ENCODE measurements at regions not wholly inside any gene's neighbourhood (a gene's known extent, or its start where the extent isn't known, plus 50 kb on each side); places are given as distances from the start of the nearest gene placed in this dataset.

DNA sequence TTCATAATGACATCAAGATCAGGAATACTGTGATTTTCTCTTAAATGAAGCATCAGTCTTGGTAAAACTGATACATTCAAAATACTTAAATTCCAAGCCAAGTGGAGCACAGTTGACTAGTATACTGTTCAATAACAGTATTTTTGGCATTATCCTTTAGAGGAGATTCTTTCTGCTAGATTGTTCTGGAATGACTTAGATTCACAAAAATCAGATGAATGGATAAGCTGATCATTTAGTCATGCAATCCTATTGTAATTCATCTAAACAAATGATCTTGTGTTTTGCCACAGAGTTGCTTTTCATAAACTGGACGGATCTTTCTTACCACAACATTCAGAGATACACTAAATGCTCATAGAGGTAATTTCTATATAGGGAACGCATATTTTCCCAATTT is 232.0 kb downstream of the CXXC4 start:
- Histone ChIP-seq H3K27me3 (ENCODE audit: insufficient read depth, low read length) (no peaks in the 10 kb centered on the region), H3K36me3 (ENCODE audit: control insufficient read depth in 1 of 2, insufficient read depth in 2 of 2, low read length in 2 of 2) (no peaks in the 10 kb centered on the region), H3K27ac (ENCODE audit: low read depth, low read length) (no peak overlapping the region), H3K9me2 (ENCODE audit: insufficient read depth) (no peaks in the 10 kb centered on the region), H3K4me1 (ENCODE audit: control insufficient read depth in 1 of 2, insufficient read depth in 2 of 2, low read length in 2 of 2) (no peaks in the 10 kb centered on the region), H3K9me3 (ENCODE audit: control insufficient read depth in 1 of 2, insufficient read depth in 1 of 2, low read depth in 1 of 2, low read length in 2 of 2) (no peaks in the 10 kb centered on the region), H2AFZ (ENCODE audit: low read depth, low read length, poor library complexity, severe bottlenecking) (no peak overlapping the region), H3K9ac (ENCODE audit: low read length) (no peak overlapping the region), H3K79me2 (ENCODE audit: insufficient read depth, low read length) (no peaks in the 10 kb centered on the region), H3K4me2 (ENCODE audit: low read length) (no peak overlapping the region), H4K20me1 (ENCODE audit: insufficient read depth) (no peaks in the 10 kb centered on the region), H3K4me3 (replicated peaks in 1 of 2; ENCODE audit: low read depth in 1 of 2, low read length in 2 of 2) (no peak overlapping the region)
- ATAC-seq: no peak
- POLR2A ChIA-PET: no interaction called here
- CTCF ChIA-PET: no interaction called here
- no TSS peak for BruUV-seq (replicated peaks)
- TF ChIP-seq ELF1 (IDR thresholded peaks at IDR 0.05; ENCODE audit: borderline replicate concordance, low read depth) (no peak), POLR2AphosphoS5 (IDR thresholded peaks at IDR 0.05; ENCODE audit: low read depth, low read length) (no peak), JUND (IDR thresholded peaks at IDR 0.05) (no peak), SP1 (IDR thresholded peaks at IDR 0.05; ENCODE audit: low read depth) (no peak), ZNF274 (IDR thresholded peaks at IDR 0.05; ENCODE audit: low read depth, low read length) (no peak), CBX3 (IDR thresholded peaks at IDR 0.05; ENCODE audit: low read depth) (no peak), FOSL1 (IDR thresholded peaks at IDR 0.05; ENCODE audit: low read depth) (no peak)
- TF ChIP-seq, protein P1, sequence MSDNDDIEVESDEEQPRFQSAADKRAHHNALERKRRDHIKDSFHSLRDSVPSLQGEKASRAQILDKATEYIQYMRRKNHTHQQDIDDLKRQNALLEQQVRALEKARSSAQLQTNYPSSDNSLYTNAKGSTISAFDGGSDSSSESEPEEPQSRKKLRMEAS (IDR thresholded peaks at IDR 0.05): no peak
- TF ChIP-seq, protein P2, sequence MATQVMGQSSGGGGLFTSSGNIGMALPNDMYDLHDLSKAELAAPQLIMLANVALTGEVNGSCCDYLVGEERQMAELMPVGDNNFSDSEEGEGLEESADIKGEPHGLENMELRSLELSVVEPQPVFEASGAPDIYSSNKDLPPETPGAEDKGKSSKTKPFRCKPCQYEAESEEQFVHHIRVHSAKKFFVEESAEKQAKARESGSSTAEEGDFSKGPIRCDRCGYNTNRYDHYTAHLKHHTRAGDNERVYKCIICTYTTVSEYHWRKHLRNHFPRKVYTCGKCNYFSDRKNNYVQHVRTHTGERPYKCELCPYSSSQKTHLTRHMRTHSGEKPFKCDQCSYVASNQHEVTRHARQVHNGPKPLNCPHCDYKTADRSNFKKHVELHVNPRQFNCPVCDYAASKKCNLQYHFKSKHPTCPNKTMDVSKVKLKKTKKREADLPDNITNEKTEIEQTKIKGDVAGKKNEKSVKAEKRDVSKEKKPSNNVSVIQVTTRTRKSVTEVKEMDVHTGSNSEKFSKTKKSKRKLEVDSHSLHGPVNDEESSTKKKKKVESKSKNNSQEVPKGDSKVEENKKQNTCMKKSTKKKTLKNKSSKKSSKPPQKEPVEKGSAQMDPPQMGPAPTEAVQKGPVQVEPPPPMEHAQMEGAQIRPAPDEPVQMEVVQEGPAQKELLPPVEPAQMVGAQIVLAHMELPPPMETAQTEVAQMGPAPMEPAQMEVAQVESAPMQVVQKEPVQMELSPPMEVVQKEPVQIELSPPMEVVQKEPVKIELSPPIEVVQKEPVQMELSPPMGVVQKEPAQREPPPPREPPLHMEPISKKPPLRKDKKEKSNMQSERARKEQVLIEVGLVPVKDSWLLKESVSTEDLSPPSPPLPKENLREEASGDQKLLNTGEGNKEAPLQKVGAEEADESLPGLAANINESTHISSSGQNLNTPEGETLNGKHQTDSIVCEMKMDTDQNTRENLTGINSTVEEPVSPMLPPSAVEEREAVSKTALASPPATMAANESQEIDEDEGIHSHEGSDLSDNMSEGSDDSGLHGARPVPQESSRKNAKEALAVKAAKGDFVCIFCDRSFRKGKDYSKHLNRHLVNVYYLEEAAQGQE (IDR thresholded peaks at IDR 0.05; ENCODE audit: low read depth): no peak
- RAD21 ChIA-PET (ENCODE audit: low non-redundant PET in 1 of 2, low total read pairs in 2 of 2, uncharacterized antibody in 2 of 2, unreplicated experiment in 2 of 2): no interaction called here
- intact Hi-C loops (cut with micrococcal nuclease): no loop called here
- DNase-seq (ENCODE audit: low read depth, low spot score): no peak
